ENCODE measurements at regions not wholly inside any gene's neighbourhood (a gene's known extent, or its start where the extent isn't known, plus 50 kb on each side); places are given as distances from the start of the nearest gene placed in this dataset.

- TF ChIP-seq CTCF (conservative IDR thresholded peaks at IDR 0.05; ENCODE audit: low read length) (no peak), EZH2phosphoT487 (IDR thresholded peaks at IDR 0.05; ENCODE audit: borderline replicate concordance, low read depth, low read length) (no peak)
These were observed 432.5 kb downstream of the LRRC70 start for GRCh38 chr5:63011158-63011557.
